Activated CD4-positive, CD25-positive, alpha-beta regulatory T cell treated with anti-CD3 and anti-CD28 coated beads, Interleukin-2, amount 50 U/mL, for 24 hours (primary cell): ENCODE measurements at regions not wholly inside any gene's neighbourhood (a gene's known extent, or its start where the extent isn't known, plus 50 kb on each side); places are given as distances from the start of the nearest gene placed in this dataset.

Experiments
- ATAC-seq, 2 donors: fragments of 150-1000 bp; cut with Tn5 transposase; one replicate each; pipeline ENCODE4 v1.10.0; 2021; ENCODE audit warnings: mild to moderate bottlenecking in 1 of 2, moderate library complexity in 1 of 2

DNA sequence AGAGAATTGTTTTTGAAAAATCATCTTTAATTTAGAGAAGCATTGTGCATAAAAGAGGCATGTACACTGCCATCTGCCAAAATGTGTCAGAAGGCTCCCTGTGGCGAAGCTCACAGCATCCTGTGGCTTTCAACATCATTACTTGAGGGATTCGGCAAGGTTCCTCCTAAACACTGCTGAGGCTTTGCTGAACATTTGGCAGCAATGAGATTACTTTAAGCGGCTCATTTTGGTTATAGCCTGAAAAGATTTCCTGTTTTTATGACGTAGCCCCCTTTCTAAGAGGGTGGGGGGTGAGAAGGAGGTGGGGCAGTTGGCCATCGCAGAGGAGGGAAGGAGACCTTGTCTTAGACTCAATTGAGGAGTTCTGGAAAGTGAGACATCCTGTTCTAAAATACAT is 469.4 kb downstream of the RASEF start:
- ATAC-seq: no peak

DNA sequence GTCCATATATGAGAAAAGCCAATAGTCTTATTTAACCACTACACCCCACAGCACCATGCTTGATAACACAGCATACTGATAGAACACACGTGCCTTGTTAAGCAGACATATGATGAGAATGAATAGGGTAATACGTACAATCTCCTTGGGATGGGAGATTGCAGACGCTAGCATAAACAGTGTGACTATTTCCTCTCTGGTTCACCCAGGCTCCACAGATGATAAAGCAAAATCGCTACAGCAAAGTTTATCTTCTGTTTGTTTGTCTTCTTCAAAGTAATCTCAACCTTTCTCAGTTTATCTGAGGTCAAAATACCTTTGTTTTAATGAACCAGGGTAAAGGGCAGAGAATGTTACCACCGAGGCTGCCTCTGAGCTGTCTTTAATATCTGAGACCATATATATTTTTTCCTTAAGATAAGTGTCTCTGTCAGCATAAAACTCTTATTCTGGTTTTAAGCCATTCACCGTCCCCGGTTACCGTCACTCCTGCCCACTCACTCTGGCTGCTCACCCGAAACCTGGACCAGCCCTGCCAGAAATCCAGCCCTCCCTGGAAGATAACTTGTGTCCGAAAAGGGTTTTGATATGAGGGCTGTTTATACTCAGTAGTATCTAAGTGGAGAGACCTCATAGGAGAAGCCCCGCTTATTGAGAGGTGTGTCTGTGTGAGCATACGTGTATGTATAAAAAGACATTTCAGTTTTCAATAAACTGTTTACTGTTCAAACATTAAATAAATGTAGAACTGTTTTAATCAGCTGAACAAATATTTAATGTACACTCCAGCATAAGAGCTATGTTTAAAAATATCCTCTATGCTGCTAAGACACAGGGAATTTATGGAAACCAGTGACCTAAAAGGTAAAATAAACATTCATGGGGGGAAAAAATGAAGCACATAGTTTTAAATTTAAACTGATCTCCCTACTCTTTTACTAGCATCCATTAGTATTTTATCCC is 465.4 kb downstream of the RASEF start:
- no peak for ATAC-seq

GRCh38 chr9:82598241-82599039 is 464.5 kb downstream of the RASEF start:
- ATAC-seq: no peak

- ATAC-seq: no peak
Observed at GRCh38 chr9:82599336-82599949, 463.5 kb downstream of the RASEF start.

GRCh38 chr9:82600536-82601292 is 462.2 kb downstream of the RASEF start:
- ATAC-seq: no peak

DNA sequence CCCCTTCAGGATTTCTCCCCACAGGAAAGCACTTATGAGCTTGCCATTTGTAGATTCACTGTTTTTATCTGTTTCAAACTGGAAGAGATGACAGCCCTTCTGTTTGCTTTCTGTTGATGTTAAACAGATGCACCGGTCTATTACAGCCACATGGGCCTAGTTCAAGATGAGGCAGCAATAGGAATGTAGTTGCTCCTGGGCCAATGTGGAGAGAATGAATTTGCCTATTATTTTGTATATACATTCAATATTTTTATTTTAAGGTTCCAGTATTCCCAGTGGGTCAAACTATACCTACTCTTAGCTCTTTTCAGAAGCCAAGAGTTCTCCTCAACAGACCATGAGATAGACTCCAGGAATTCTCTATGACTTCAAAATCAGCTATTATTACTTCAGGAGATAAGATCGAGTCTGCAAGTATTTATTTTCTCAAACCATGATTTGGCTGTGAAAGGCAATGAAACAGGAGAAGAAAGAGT is 461.6 kb downstream of the RASEF start:
- no peak for ATAC-seq

GRCh38 chr9:82604947-82605656 is 457.8 kb downstream of the RASEF start:
- ATAC-seq: no peak

DNA sequence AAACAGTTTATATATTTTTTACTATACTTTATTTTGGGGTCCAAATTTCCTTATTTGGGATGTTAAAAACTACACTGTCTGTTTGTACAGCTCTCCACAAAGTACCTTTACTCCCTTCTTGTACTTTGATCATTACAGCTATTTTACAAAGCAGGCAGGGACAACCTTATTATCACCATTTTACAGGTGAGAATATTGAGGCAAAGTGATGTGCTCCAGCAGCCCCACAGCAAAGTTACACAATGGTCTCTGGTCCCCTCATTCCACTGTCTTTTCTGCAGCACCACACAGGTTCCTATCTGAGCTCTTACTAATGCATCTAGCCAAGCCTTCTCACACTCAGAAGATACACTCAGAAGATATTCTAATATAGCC is 457.3 kb downstream of the RASEF start:
- no peak for ATAC-seq

GRCh38 chr9:82606071-82606470 is 456.9 kb downstream of the RASEF start:
- no peak for ATAC-seq

DNA sequence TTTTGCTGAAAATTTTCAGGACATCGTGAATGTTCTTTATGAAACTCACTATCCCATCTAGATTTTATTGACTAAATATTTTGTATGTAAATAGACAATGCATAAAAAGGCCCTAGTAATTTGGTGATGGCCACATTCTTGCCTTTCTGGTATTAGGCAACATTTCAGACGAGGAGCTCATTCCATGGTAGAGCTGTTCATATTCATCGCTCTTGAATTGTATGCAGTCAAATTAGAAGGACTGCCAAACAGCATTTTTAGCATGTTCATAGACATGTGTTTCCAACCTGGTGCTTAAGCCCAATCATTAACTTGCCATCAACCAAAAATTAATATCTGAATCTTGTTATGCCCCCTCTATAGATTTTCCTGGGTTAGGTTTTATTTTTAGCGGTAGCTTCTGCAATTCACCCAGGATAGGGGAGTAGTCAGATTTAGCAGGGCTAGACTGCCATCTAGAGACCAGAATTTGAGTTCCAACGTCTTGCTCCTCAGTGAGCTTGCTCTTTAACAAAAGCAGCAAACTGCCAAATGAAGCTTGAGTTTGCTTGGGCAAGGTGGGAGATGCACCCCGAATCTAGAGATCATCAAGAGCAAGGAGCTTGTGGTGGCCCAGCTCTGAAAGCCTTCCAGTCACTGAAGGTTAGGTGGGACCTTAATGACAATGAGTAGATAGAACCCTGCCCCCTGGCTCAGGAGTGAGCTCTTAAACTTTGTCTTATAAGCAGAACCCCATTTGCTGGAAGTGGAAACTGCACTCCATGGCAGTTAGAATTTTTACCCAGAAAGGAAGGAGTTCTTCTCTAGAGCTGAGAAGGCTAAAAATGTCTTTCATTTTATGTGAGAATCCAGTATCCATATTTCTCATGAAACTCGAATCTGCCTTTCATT is 456.2 kb downstream of the RASEF start:
- ATAC-seq: no peak

GRCh38 chr9:82608487-82608886 is 454.5 kb downstream of the RASEF start:
- no peak for ATAC-seq

- no peak for ATAC-seq
Observed at GRCh38 chr9:82612942-82613341, 450.0 kb downstream of the RASEF start.

- no peak for ATAC-seq
Observed at GRCh38 chr9:82613498-82613897, 449.4 kb downstream of the RASEF start.

GRCh38 chr9:82616545-82616944 is 446.4 kb downstream of the RASEF start:
- ATAC-seq: no peak

GRCh38 chr9:82621447-82621846 is 441.5 kb downstream of the RASEF start:
- no peak for ATAC-seq

DNA sequence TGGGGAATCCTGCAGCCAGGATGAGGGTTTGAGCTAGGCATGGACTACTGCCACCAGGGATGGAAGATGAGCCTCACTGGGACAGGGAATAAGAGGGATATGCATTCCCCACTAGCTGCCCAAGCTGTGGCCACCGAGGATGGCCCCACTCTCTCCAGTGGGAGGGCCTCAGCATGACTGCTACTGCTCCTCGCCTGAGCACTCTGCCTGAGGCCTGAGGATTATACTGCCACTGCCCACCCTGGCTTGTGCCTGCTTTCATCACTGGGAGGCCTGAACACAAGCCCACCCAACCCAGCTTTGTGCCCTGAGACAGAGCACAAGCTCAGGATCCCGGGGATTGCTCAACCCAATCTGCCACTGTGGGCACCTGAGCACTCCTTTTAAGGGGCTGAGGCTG is 425.6 kb downstream of the RASEF start:
- no peak for ATAC-seq

GRCh38 chr9:82645600-82645999 is 417.3 kb downstream of the RASEF start:
- no peak for ATAC-seq

DNA sequence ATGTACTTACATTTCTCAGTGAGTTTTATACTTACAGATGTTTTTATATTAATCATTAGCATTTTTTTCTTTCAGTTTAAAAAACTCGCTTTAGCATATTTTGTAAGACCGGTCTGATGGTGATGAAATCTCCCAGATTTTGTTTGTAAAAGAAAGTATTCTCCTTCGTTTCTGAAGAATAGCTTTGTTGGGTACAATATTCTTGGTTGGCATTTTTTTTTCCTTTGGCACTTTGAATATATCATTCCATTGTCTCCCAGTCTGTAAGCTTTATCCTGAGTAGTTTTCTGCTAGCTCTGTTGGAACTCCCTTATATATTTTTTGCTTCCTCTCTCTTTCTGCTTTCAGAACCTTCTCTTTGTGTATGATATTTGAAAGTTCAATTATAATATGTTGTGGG is 412.6 kb downstream of the RASEF start:
- no peak for ATAC-seq

DNA sequence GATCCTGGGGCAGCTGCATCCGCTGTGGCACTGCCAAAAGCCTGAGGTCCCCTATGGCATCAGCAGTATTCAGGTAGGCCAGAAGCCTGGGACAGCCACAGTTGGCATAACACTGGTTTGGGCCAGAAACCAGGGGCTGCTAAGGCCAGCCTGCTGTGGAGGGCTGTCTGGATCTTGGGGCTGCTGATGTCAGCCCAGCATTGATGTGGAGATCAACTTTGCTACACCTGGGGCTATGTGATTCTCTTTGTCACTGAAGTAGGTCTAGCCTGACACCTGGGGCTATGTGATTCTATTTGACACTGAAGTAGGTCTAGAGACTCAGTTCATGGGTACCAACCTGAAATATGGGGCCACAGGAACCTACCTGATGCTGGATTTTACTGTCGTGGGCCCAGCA is 411.5 kb downstream of the RASEF start:
- no peak for ATAC-seq

- no peak for ATAC-seq
Observed at GRCh38 chr9:82665324-82665723, 397.6 kb downstream of the RASEF start.

GRCh38 chr9:82668689-82669199 is 394.2 kb downstream of the RASEF start:
- no peak for ATAC-seq
